Testis (tissue), 2 donors: ENCODE measurements at regions not wholly inside any gene's neighbourhood (a gene's known extent, or its start where the extent isn't known, plus 50 kb on each side); places are given as distances from the start of the nearest gene placed in this dataset.

Source experiments
- POLR2A ChIP-seq: fragments of 450-650 bp; IDR thresholded peaks from one replicate; pipeline ENCODE4 v1.6.1; 2017; ENCODE audit warnings: antibody characterized with exemption, mild to moderate bottlenecking, moderate library complexity
- TF ChIP-seq, protein P1 (sequence below), 3 experiments: fragments of 450-650 bp in 2 of 3; fragments of 200-600 bp in 1 of 3; sonication (generic) in 1 of 3; IDR thresholded peaks; one replicate each; pipeline ENCODE4 v1.5.1; 2016 to 2019; ENCODE audit warnings: antibody characterized with exemption in 3 of 3, mild to moderate bottlenecking in 2 of 3, moderate library complexity in 1 of 3

DNA sequence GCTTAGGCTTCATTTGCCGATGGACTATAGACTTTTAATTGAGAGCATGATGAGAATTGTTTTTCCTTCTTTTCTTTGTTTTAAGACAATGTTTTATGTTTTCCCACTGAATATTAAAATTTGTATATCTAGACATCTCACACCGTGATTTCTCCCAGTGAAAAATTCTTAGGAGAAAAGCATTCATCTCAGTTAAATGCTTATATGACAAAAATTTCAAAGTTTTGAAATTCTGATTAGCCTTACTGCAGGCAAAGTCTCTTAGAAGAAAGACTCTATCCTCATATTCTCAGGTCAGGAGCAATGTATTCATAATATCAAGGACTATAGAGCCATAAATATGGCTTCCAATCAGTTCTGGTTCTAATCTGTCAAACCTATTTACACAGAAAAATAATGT, 2085.0 kb downstream of the NCAM2 start:
- TF ChIP-seq, protein P1, sequence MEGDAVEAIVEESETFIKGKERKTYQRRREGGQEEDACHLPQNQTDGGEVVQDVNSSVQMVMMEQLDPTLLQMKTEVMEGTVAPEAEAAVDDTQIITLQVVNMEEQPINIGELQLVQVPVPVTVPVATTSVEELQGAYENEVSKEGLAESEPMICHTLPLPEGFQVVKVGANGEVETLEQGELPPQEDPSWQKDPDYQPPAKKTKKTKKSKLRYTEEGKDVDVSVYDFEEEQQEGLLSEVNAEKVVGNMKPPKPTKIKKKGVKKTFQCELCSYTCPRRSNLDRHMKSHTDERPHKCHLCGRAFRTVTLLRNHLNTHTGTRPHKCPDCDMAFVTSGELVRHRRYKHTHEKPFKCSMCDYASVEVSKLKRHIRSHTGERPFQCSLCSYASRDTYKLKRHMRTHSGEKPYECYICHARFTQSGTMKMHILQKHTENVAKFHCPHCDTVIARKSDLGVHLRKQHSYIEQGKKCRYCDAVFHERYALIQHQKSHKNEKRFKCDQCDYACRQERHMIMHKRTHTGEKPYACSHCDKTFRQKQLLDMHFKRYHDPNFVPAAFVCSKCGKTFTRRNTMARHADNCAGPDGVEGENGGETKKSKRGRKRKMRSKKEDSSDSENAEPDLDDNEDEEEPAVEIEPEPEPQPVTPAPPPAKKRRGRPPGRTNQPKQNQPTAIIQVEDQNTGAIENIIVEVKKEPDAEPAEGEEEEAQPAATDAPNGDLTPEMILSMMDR (IDR thresholded peaks at IDR 0.05): no peak
- TF ChIP-seq POLR2A: no peak
